Activated naive CD4-positive, alpha-beta T cell treated with Interleukin-2 at 50 U/mL for 16 hours (primary cell): ENCODE measurements at regions not wholly inside any gene's neighbourhood (a gene's known extent, or its start where the extent isn't known, plus 50 kb on each side); places are given as distances from the start of the nearest gene placed in this dataset.

Experiments
- DNase-seq: peaks from one replicate; pipeline ENCODE4 v3.0.0-alpha.2; 2020

GRCh38 chr7:136664537-136664936 is 203.9 kb upstream of the CHRM2 start:
- no peak for DNase-seq

- no peak for DNase-seq
Measured at GRCh38 chr7:136657482-136657921, 210.9 kb upstream of the CHRM2 start.

- DNase-seq, result no peak
Measured at GRCh38 chr7:136656516-136656915, 211.9 kb upstream of the CHRM2 start.

GRCh38 chr7:136655414-136655813 is 213.0 kb upstream of the CHRM2 start:
- no peak for DNase-seq

- DNase-seq, result no peak
Measured at GRCh38 chr7:136654406-136654805, 214.0 kb upstream of the CHRM2 start.

GRCh38 chr7:136652635-136653370 is 215.6 kb upstream of the CHRM2 start:
- DNase-seq, result no peak

- no peak for DNase-seq
Measured at GRCh38 chr7:136640977-136641376, 227.5 kb upstream of the CHRM2 start.

- DNase-seq, result no peak
Measured at GRCh38 chr7:136637813-136638212, 230.6 kb upstream of the CHRM2 start.

GRCh38 chr7:136635751-136636150 is 232.7 kb upstream of the CHRM2 start:
- DNase-seq, result no peak

GRCh38 chr7:136618818-136619217 is 249.6 kb upstream of the CHRM2 start:
- DNase-seq, result no peak

- DNase-seq, result no peak
Measured at GRCh38 chr7:136617176-136617575, 251.3 kb upstream of the CHRM2 start.

GRCh38 chr7:136605532-136606329 is 262.7 kb upstream of the CHRM2 start:
- DNase-seq, result no peak

GRCh38 chr7:136601772-136602171 is 266.7 kb upstream of the CHRM2 start:
- DNase-seq, result no peak

- no peak for DNase-seq
Measured at GRCh38 chr7:136600475-136600874, 268.0 kb upstream of the CHRM2 start.

GRCh38 chr7:136594739-136595144 is 273.7 kb upstream of the CHRM2 start:
- DNase-seq, result no peak

- DNase-seq, result no peak
Measured at GRCh38 chr7:136588216-136588615, 280.2 kb upstream of the CHRM2 start.

- DNase-seq, result no peak
Measured at GRCh38 chr7:136585954-136586670, 282.3 kb upstream of the CHRM2 start.

- DNase-seq, result no peak
Measured at GRCh38 chr7:136566491-136566890, 302.0 kb upstream of the CHRM2 start.

- DNase-seq, result no peak
Measured at GRCh38 chr7:136555933-136556332, 312.5 kb upstream of the CHRM2 start.

- DNase-seq, result no peak
Measured at GRCh38 chr7:136551618-136552017, 316.8 kb upstream of the CHRM2 start.

GRCh38 chr7:136549756-136550155 is 318.7 kb upstream of the CHRM2 start:
- DNase-seq, result no peak

GRCh38 chr7:136533732-136534131 is 334.7 kb upstream of the CHRM2 start:
- no peak for DNase-seq

- no peak for DNase-seq
Measured at GRCh38 chr7:136530831-136531230, 337.6 kb upstream of the CHRM2 start.

GRCh38 chr7:136528329-136528728 is 340.1 kb upstream of the CHRM2 start:
- DNase-seq, result no peak
